Subcutaneous abdominal adipose tissue (tissue), 5 donors: ENCODE measurements at regions not wholly inside any gene's neighbourhood (a gene's known extent, or its start where the extent isn't known, plus 50 kb on each side); places are given as distances from the start of the nearest gene placed in this dataset.

ENCODE experiments used
- H3K27ac ChIP-seq: one replicate; pipeline ENCODE4 v1.7.0; 2013; ENCODE audit warnings: low read depth, mild to moderate bottlenecking, inconsistent platforms, low read length, moderate library complexity
- H3K27me3 ChIP-seq, 5 donors: one replicate each; pipeline ENCODE4 v1.7.0; 2013; ENCODE audit warnings: low read length in 5 of 5, inconsistent platforms in 1 of 5; ENCODE audit not compliant: control insufficient read depth in 5 of 5, insufficient read depth in 4 of 5
- H3K36me3 ChIP-seq, 5 donors: one replicate each; pipeline ENCODE4 v1.7.0; 2013; ENCODE audit warnings: low read length in 5 of 5; ENCODE audit not compliant: control insufficient read depth in 5 of 5, insufficient read depth in 5 of 5
- H3K4me1 ChIP-seq, 5 donors: one replicate each; pipeline ENCODE4 v1.7.0; 2013; ENCODE audit warnings: low read length in 5 of 5, mild to moderate bottlenecking in 3 of 5, moderate library complexity in 1 of 5; ENCODE audit not compliant: control insufficient read depth in 5 of 5, insufficient read depth in 5 of 5
- H3K4me3 ChIP-seq, 5 donors: one replicate each; pipeline ENCODE4 v1.7.0; 2013; ENCODE audit warnings: low read length in 5 of 5, low read depth in 1 of 5
- H3K9ac ChIP-seq, 5 donors: one replicate each; pipeline ENCODE4 v1.7.0; 2013; ENCODE audit warnings: low read length in 5 of 5, mild to moderate bottlenecking in 4 of 5, moderate library complexity in 3 of 5
- H3K9me3 ChIP-seq, 5 donors: one replicate each; pipeline ENCODE4 v1.7.0; 2013; ENCODE audit warnings: low read length in 5 of 5; ENCODE audit not compliant: control insufficient read depth in 5 of 5
- donor health status: healthy.
- donor health status: healthy.
- donor health status: healthy.
- donor health status: healthy.
- donor health status: healthy.

GRCh38 chr18:38565513-38565912, 999.9 kb upstream of the CELF4 start:
- Histone ChIP-seq H3K9ac (no peak overlapping the region), H3K27ac (no peak overlapping the region), H3K36me3 (no peaks in the 10 kb centered on the region), H3K9me3 (peaks cover 0 to 2% (median 0%) of the 10 kb centered on the region in 5 donors), H3K4me1 (no peaks in the 10 kb centered on the region), H3K27me3 (no peaks in the 10 kb centered on the region), H3K4me3 (no peak overlapping the region)

DNA sequence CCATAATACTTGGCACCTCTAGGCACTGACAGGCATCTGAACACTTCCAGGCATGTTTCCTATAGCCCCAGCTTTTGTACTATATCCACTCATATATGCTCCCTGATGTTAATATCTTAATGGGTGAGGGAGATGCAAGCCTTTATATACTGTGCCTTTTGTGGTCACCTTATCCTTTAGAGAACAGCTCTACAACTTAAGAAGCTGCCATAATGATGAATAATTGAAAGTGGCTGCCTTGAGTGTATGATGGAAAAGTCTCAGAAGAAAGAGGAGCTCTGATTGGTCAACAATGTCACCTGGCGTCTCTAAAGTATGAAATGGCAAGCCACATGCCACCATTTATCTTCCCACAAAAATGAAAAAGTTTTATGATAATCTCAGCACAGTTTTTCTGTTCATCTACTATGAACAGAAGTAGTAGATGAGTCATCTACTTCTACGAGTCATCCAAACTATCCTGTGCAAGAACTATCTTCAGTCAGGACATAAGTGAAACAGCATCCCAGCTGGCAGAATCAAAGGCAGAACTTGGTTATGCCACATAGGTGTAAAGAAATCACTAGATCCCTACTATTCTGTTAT, 997.9 kb upstream of the CELF4 start:
- Histone ChIP-seq H3K9ac (no peak overlapping the region), H3K36me3 (no peaks in the 10 kb centered on the region), H3K9me3 (peaks cover 0 to 2% (median 0%) of the 10 kb centered on the region in 5 donors), H3K4me3 (no peak overlapping the region), H3K27ac (no peak overlapping the region), H3K27me3 (no peaks in the 10 kb centered on the region), H3K4me1 (no peaks in the 10 kb centered on the region)

DNA sequence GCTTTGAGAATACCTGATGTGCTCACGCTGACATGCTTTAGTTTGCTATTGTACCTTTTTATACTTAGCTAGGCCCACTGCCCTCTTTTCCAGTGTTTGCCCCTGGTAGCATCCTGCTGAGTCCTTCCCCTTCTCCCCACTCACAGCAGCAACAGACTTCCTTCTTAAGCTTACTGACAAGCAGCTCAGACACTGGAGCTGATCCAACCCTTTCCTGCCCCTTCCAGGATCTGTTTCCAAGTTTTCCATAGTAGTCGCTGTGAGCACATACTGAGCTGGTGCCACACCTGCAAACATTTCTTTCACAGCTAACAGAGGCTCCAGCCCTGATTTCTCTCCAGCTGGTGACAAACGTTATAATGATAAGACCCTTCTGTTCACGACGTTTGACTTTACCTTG, 991.4 kb upstream of the CELF4 start:
- Histone ChIP-seq H3K9me3 (peaks cover 0 to 2% (median 0%) of the 10 kb centered on the region in 5 donors), H3K27ac (no peak overlapping the region), H3K36me3 (no peaks in the 10 kb centered on the region), H3K27me3 (no peaks in the 10 kb centered on the region), H3K4me1 (no peaks in the 10 kb centered on the region), H3K9ac (no peak overlapping the region), H3K4me3 (no peak overlapping the region)

DNA sequence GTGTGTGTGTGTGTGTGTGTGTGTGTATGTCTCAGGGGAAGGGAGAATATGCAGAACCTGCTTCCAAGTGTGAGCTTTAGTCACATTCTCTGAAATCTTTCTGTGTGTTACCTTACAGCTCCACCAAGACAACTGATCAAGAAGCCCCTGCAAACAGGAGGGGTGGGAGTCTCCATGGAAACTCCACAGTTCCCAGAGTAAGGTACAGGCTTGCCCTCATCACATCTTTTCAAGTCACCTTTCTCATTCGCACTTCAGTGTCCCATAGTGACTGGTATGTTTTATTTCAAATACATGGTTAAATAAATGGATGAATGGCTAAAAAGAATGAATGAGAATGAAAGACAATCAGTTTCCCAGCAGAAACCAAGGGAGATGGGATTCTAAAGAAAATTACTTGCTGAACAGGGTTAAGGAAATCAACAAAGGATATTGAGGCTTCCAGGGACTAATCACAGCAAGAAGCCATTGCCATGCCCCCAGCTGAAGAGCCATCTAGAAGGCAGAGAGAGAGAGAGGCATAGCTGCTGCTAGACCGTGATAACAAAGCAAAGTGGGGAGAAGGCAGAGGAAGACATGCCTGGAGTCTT, 987.2 kb upstream of the CELF4 start:
- Histone ChIP-seq H3K4me3 (no peak overlapping the region), H3K9me3 (peaks cover 0 to 2% (median 0%) of the 10 kb centered on the region in 5 donors), H3K27me3 (no peaks in the 10 kb centered on the region), H3K9ac (no peak overlapping the region), H3K4me1 (peaks cover 0 to 3% (median 0%) of the 10 kb centered on the region in 5 donors), H3K36me3 (no peaks in the 10 kb centered on the region), H3K27ac (no peak overlapping the region)

GRCh38 chr18:38551881-38552280, 986.3 kb upstream of the CELF4 start:
- H3K4me1 ChIP-seq: peaks cover 0 to 3% (median 0%) of the 10 kb centered on the region in 5 donors
- no peak overlapping the region for H3K4me3 ChIP-seq
- H3K36me3 ChIP-seq: no peaks in the 10 kb centered on the region
- no peak overlapping the region for H3K9ac ChIP-seq
- no peak overlapping the region for H3K27ac ChIP-seq
- peaks cover 0 to 2% (median 0%) of the 10 kb centered on the region in 5 donors for H3K9me3 ChIP-seq
- H3K27me3 ChIP-seq: no peaks in the 10 kb centered on the region

DNA sequence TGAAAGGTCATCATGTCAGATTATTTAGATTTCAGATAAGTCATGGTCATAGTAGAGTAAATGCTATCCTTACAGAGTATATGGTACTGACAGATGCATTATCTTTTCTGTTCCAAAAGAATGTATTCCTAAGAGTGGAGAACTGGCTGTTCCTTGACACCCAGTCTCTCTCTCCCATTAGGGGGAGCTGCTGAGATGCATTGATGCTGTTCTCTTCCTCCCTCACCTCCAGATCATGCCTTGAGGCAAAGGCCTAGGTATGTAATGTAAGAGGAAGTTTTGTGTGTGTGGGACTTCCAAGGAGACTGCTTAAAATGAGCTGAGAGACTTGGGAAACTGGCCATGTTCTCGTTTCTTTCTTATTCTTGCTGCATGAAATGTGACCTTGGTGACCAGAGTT, 979.5 kb upstream of the CELF4 start:
- H3K36me3 ChIP-seq: no peaks in the 10 kb centered on the region
- H3K9ac ChIP-seq: no peak overlapping the region
- no peak overlapping the region for H3K27ac ChIP-seq
- H3K4me1 ChIP-seq: no peaks in the 10 kb centered on the region
- H3K9me3 ChIP-seq: peaks cover 0 to 3% (median 0%) of the 10 kb centered on the region in 5 donors
- H3K4me3 ChIP-seq: no peak overlapping the region
- no peaks in the 10 kb centered on the region for H3K27me3 ChIP-seq

DNA sequence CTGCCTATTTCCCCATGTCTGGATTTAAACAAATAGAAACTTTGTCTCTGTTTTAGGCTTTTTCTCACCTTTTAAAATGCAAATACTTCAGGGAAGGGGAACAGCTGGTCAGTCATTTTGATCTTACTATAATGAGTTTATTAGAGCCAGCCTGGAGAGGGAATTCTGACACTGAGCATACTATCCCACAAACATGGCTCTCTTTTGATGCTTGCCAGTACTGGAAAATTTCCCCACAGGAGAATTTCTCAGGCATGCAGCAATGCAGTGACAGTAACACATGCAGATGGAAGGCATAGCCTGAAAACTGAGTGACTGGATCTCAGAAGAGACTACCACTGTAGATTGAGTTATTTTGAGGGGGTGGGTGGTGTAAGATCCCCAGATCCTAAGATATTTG, 974.3 kb upstream of the CELF4 start:
- Histone ChIP-seq H3K27ac (no peak overlapping the region), H3K4me3 (no peak overlapping the region), H3K36me3 (no peaks in the 10 kb centered on the region), H3K9me3 (peaks cover 3 to 11% (median 8%) of the 10 kb centered on the region in 5 donors), H3K9ac (no peak overlapping the region), H3K27me3 (no peaks in the 10 kb centered on the region), H3K4me1 (no peaks in the 10 kb centered on the region)

DNA sequence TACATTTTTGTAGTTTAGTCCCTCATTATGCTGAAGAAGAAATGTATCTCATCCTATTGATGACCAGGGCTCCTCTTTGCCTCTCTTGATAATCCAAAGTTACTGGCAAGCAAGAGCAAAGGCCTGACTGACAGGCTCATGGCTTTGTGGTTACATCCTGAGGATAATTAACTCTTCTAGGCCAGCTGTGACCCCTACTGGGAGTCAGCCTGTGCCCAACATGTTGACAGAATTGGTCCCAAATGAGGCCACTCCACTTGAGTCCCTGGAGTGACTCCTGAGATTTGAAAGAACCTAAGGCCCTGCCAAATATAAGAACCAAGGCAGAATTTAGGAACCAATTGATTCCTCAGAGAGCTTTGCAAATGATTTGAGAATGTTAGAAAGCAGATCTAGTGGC, 973.8 kb upstream of the CELF4 start:
- H3K36me3 ChIP-seq: no peaks in the 10 kb centered on the region
- H3K4me1 ChIP-seq: no peaks in the 10 kb centered on the region
- no peak overlapping the region for H3K27ac ChIP-seq

DNA sequence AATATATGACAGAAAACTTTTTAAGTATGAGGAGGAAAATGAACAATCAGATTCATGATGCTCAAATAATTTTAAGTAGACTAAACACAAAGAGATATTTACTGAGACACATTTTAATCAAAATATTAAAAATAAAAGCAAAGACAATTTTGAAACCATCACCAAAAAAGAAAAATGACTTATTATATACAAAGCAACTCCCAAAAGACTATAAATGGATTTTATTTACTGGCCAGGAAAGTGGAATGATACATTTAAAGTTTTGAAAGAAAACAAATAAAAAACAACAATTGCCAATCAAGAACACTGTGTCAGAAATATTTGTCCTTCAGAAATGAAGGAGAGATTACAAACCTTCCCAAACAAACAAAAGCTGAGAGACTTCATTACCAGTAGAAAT, 968.5 kb upstream of the CELF4 start:
- Histone ChIP-seq H3K27ac (no peak overlapping the region), H3K36me3 (no peaks in the 10 kb centered on the region), H3K4me3 (no peak overlapping the region), H3K27me3 (no peaks in the 10 kb centered on the region), H3K9ac (no peak overlapping the region), H3K4me1 (no peaks in the 10 kb centered on the region), H3K9me3 (peaks cover 3 to 25% (median 12%) of the 10 kb centered on the region in 5 donors)

More for the DNA sequence above, 973.8 kb upstream of the CELF4 start:
- Histone ChIP-seq H3K27me3 (no peaks in the 10 kb centered on the region), H3K4me3 (no peak overlapping the region), H3K9me3 (peaks cover 3 to 11% (median 8%) of the 10 kb centered on the region in 5 donors), H3K9ac (no peak overlapping the region)

DNA sequence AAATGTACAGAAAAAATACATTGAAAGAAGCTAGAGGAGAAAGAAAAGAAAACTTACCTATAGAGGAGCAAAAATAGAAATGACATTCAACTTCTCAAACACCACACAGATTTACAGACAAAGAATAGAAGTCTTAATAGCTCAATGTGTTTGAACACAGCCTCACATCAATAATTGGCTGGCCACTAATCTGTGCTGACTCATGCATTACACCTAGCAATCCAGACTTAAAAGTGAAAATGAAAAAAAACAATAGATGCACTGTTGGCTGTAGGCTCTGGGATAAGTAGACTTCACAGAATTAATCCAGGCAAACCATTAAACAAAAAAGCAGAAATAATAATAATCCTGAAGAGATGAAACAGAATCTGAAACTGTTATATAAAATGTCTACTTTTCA, 961.3 kb upstream of the CELF4 start:
- no peak overlapping the region for H3K4me3 ChIP-seq
- H3K4me1 ChIP-seq: no peaks in the 10 kb centered on the region
- no peak overlapping the region for H3K27ac ChIP-seq
- H3K9ac ChIP-seq: no peak overlapping the region
- no peaks in the 10 kb centered on the region for H3K27me3 ChIP-seq
- H3K9me3 ChIP-seq: peaks cover 0 to 3% (median 0%) of the 10 kb centered on the region in 5 donors
- no peaks in the 10 kb centered on the region for H3K36me3 ChIP-seq
